NCI-H69 (cell line): ENCODE measurements at regions not wholly inside any gene's neighbourhood (a gene's known extent, or its start where the extent isn't known, plus 50 kb on each side); places are given as distances from the start of the nearest gene placed in this dataset.
"Not testable (repeated sequence)": the region's sequence is repeated elsewhere in the genome, so short reads cannot be mapped to it uniquely, and the experiment has no call there.

Experiments used
- DNase-seq: peaks from one replicate; lab custom pipeline; 2025; lab: John Stamatoyannopoulos, UW

DNA sequence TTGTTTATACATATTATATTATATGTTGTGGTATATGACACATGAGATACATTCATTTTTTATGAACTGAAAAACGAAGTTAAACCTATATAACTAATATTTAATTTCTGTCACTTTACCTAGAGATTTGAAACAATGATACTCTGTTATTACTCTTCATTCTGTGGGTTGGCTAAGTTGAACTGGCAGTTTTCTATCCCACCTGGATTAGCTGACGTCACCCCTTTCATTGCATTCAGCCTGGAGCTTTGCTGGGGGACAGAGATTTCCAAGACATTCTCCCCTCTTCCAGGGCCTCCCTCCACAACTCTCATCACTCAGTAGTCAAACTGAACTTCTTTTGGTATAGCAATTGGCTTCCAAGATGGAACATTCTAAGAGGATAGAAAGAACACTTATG is 309.2 kb upstream of the SATB1 start:
- no peak for DNase-seq

DNA sequence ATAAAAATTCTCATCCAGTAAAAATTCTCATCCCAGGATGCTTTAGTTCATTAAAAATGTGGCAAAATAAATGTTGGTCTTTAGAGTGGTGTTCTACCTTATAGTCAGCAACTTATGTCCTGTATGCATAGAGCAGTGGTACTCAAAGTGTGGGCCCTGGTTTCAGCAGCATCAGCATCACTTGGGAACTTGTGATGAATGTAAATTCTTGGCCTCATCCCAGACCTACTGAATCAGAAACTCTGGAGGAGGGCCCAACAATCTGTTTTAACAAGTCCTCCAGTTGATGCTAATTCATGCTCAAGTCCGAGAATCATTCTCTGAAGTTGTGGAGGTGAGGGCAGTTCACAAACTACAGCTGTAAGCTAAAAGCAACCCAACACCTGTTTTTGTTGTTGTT is 307.3 kb upstream of the SATB1 start:
- DNase-seq = no peak

DNA sequence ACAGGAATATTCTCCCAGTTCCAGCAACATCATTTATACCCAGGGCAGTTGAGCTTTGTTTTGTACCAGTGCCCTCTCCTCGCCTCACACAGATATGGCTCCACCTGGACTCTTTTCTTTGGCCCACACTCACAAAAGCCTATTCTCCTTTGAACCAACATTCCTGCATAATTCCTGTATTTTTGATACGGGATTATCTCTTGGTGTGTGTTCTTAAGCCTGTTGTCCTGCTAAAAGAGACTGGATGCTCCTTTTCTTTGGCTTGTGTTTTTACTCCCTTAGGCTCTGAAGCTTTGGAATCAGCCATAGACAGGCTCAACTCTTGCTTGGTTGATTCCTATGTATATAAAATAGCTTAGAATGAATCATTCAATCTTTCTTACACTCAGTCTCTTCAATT is 305.4 kb upstream of the SATB1 start:
- no peak for DNase-seq

DNA sequence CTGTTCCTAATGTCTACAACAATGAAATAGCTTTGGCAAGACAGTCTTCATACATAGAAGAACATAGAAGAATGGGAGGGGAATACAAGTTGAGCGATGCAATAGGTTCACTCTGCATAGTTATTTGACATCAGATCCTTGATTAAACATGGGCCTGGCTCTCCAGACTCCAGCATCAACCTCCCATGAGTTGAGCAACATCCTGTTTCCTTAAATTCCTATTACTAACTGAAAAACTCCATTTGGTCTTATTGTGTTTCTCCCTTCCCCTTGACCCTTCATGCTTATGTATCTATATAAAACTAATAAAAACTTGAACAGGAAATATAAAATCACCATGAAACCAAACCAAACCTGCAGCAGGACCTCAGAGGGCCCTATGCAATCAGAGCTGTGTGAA is 304.5 kb upstream of the SATB1 start:
- DNase-seq = no peak

DNA sequence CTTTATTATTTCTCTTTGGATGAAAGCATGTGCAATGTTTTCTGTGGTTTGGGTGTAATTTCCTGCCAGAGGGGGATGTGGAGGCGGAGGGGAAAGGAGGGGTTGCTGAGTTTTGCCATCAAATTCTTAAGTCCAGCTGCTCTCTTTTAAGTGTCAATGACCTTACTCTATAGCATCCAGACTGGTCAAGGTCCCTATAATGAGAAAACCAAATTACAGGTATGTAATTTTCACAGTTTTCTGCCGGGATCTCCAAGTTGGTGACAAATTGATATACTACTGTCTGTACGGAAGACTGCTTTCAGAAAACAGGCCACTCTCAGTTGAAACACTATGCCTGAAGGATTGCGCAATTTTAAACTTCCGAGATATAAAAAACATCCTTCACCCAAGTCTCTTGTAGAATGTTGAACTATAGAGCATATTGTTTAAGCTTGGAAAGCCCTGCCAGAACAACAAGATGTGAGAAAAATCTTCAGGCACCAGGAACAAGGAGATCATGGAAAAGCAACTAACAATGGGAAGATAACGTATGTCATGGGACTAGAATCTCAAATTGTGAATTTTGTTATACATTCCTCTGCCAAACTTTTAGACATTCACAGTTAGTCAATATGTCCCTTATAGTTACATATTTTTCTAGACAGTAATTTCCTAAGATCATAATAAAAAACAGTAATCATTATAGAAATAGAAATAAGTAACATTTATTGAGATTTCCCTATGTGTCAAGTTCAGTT is 300.7 kb upstream of the SATB1 start:
- DNase-seq = no peak

DNA sequence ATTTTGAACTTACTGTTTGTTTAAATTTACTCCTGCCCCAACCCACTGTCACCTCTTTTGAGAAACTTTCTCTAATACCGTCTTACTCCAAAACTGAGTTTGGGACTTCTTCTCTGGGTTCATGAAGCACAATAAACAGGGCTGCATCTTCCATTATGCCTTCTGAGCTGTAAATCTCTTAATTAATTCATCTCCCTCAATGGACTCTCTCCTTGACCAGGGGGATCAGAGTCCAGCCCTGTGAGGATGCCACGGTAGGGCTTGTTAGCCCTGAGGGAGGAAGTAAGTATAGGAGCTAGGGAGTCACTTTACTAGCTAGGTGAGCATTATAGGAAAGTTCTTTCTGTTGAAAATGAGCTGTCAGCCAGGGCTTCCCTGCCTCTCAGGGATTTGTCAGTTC is 299.3 kb upstream of the SATB1 start:
- no peak for DNase-seq

DNA sequence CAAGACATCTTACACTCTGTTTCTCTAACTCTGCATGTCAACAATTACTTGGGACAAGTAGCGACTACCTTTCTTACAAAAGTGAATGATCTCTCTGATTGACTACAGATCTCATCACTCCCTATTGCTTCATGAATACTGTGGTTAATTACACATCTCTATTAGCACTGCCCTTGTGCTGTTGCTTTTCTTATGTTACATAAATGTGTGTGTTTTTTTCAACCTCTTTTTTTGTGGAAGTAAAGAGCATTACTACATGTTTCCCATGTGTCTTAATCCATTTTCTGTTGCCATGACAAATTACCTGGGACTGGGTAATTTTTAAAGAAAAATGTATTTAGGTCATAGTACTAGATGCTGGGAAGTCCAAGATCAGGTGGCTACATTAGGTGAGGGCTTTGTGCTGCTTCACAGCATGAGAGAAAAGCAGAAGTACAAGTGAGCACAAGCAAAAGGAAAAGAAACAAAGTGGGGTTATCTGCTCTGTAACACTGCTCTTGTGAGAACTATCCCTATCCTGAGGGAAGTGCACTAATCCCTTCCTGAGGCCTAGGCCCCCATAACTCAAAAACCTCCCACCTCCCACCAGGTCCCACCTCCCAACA is 298.2 kb upstream of the SATB1 start:
- no peak for DNase-seq

DNA sequence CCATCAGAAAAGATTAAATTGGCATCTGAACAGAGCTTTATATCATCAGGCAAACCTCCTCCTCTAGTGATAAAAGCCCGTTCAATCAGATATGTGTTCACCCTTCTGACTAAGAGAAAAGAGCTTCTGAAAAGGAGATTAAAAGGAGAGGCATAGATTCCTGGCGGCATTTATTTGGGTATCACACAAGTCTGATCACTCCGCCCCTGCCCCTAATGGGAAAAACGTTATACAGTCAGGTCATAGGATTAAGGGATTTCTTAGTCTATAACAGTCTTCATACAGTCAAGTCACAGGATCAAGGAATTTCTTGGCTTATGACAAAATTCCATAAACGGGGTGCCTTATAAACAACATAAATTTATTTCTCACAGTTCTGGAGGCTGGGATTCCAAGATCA is 295.4 kb upstream of the SATB1 start:
- DNase-seq = no peak

DNA sequence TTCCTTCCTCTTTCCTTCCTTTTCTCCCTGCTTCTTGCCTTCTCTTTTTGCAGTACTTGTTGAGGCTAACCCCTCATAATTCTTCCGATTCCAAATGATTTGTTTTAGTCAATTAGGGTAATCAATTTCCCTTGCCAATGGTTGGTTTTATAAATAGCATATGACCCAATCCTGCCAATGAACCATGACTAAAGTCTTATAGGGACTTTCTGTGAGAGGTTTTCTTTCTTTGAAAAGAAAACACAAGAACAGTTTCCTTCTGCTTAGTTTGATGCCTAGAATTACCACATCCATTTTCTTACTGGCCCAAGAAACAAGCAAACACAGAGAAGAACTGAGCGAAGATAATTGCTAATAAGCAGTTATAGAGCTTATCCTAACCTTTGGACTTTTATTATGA is 292.5 kb upstream of the SATB1 start:
- no peak for DNase-seq

DNA sequence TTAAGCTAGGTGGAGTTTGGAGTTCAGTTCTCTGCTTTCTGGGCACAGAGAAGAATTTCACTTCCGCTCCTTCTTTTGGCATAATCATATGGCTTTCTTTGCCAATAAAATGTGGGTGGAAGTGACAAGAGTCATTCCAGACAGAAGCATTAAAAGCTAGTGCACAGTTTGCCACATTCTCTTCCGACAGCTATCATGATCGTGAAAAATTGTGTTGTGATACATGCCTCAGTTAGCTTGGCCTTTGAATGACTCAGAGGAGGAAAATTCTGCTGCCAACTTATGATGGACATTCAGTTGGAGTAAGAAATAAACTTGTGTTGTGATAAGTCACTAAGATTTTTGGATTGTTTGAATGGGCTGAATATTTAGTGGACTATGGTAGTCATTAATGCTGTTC is 291.7 kb upstream of the SATB1 start:
- DNase-seq = no peak

DNA sequence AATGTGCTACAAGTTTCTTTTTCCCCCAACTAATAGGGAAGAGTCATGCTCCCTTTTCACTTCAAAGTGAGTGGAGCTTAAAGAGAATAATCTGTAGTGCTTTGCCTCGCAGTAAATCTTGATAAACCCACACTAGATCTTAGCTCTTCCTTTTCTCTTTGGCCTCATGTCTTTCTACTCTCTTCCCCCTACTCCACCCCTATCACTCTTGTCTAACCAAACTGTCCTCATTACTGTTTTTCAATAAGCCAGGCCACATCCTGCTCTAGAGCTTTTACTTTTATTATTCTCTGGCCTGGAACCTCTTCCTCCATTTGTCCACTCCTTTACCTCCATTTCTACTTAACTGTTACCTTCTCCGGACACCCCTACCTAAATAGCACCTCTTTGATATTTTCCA is 291.0 kb upstream of the SATB1 start:
- no peak for DNase-seq

DNA sequence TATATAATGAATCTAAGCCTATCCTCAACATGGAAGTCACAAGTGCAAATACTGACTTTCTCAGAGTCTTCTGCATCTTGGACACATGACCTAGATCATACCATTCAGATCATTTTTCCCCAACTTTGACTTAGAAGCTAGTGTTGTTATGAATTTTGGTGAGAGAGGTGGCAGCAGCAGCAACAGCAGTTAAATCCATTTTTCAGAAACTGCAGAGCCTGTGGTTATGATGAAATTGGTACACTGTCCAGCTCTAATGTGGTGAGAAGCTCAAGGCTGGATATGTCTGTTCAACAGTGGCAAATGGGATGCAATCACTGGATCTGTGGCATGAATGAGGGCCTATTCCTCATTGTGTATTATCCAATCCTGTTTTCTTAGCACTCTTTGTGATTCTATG is 290.1 kb upstream of the SATB1 start:
- no peak for DNase-seq

DNA sequence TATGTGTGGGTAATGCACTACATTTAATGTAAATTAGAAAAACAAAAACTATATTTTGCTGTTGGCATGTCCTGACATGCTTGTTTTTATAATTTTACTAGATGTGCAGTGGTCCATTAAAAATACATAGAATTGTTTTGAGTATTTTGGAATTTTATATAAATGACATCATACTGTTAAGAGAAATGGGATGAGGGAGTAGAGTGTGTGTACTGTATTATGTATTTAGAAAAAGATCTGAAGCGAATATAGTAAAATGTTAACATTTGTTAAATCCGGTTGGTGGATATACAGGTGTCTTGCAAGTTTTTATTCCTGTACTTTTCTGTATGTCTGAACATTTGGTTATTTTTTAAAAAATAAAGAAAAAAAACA is 288.4 kb upstream of the SATB1 start:
- no peak for DNase-seq

DNA sequence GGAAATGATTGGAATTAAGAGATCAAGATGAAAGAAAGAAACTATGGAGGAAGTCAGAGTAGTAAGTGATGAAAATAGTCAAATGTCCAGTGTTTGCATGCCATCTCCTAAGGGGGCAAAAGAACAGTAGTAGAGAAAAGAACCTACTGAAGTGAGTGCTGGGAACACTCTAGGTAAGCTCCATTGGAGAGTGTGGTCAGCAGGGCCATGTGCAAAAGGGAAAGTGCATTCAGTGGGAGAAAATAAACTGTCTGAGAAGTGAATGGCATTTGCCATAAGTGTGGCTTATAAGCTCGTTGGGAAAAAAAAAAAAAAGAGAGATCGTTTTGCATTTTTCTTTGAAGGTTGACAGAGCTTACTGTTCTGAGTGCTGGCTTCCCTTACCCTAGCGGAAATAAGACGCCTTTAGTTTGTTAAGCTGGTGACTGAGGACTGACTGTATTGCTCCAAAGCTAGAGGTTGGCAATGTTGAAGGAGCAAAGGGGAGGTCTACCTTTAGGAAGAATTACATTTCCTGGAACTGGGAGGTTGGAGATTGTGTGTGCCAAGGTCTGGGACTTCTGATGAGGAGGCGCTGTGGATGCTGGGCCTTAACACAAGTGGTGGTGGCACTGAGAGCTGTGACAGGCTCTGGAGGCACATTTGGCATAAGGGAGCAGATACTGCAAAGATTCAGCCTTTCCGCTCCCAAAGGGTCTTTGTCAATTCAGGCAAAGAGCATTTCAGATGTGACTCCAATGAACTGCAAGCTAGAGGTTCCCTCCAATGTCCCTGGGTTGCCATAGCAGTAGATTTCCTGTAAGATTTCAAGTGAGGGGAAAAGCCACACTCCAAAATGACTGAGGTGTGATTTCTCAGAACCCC is 287.8 kb upstream of the SATB1 start:
- DNase-seq = no peak

DNA sequence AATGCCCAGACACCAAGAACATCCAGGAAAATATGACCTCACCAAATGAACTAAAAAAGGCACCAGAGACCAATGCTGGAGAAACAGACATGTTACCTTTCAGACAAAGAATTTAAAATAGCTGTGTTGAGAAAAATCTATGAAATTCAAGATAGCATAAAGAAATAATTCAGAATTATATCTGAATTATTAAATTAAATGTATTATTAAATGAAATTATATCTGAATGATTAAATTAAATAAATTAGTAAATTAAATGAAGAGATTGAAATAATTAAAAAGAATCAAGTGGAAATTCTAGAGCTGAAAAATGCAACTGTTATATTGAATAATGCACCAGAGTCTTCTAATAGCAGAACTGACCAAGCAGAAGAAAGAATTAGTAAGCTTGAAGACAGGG is 279.2 kb upstream of the SATB1 start:
- DNase-seq = no peak

DNA sequence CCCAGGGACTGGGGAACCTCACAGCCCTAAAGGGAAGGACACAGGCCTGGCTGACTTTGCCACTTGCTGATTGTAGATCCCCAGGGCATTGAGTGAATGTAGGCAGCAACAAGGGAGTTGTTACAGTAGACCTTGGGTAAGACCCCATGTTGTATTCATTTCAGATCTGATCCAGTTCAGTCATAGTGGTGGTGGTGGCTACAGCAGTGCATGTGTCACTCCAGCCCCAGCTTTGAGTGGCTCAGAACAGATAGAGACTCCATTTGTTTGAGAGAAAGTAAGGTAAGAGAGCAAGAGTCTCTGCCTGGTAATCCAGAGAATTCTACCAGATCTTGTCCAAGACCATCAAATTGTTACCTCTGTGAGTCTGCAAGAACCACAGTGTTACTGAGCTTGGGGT is 278.7 kb upstream of the SATB1 start:
- DNase-seq = no peak

DNA sequence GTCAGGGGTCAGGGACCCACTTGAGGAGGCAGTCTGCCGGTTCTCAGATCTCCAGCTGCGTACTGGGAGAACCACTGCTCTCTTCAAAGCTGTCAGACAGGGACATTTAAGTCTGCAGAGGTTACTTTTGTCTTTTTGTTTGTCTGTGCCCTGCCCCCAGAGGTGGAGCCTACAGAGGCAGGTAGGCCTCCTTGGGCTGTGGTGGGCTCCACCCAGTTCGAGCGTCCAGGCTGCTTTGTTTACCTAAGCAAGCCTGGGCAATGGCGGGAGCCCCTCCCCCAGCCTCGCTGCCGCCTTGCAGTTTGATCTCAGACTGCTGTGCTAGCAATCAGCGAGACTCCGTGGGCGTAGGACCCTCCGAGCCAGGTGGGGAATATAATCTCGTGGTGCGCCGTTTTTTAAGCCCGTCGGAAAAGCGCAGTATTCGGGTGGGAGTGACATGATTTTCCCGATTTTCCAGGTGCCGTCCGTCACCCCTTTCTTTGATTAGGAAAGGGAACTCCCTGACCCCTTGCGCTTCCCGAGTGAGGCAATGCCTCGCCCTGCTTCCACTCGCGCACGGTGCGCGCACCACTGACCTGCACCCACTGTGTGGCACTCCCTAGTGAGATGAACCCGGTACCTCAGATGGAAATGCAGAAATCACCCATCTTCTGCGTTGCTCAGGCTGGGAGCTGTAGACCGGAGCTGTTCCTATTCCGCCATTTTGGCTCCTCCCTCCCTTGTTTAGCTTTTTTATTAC is 268.6 kb upstream of the SATB1 start:
- not testable (repeated sequence) for DNase-seq

DNA sequence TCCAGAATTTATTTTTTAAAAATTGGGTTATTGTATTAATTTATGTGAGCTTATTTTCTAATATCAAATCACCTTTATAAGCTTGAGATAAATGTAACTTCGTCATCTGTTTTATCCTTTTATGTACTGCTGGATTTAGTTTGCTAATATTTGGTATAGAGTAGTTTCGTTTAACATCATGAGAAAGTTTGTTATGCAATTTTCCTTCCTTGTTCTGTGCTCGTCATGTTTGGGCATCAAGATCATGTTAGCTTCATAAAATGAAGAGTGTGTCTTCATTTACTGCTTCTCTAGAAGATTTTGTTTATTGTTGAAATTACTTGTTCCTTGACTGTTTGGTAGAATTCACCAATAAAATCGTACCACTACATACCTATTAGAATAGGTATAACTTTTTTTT is 262.1 kb upstream of the SATB1 start:
- DNase-seq = no peak

DNA sequence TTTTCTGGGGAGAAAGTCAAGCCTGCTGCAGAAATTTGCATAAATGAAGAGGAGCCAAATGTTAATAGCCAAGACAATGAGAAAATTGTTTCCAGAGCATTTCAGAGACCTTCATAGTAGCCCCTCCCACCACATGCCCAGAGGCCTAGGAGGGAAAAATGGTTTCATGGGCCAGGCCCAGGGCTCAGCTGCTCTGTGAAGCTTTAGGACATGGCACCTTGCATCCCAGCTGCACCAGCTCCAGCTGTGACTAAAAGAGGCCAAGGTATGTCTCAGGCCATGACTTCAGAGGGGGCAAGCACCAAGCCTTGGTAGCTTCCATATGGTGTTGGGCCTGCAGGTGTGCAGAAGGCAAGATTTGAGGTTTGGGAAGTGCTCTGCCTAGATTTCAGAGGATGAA is 258.8 kb upstream of the SATB1 start:
- DNase-seq = no peak

DNA sequence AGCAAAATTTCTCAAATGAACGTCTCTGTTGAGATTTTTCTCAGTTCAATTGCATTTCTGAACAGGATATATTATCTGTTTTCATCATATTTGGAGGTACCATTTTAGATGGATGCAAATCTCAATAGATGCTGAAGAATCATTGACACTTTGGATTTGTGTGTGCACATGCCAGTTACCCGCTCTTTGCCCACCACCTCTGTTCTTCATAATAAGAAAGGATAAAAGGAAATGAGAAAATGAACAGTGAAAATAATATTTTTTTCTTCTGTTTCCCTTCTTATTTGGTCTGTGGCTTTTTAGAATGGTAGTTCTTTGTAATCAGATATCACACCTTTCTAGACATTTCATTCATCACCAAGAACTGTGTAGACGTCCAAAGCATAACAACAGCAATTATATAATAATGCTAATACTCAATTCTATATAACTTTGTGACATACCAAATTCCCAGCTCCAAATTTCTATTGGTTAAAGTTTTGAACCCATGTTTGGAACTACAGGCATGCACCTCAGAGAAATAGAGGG is 256.7 kb upstream of the SATB1 start:
- DNase-seq = no peak

DNA sequence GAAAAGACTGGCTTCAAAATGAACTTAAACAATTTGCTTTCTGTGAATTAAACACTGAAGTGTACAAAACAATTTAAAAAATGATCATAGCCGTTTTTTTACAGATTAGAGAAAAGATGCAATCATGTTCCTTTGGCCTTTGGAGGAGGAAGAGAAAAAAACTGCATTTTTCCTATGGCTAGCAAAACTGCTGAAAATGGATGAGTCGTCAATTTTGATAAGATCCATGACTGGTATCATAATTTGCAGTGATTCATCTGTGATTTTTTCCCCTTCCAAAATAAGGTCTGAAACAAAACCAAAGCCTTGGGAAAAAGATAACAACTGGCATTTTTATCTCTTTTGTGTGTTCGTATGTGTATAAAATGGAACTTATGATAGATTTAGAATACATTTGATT is 255.6 kb upstream of the SATB1 start:
- DNase-seq = no peak

DNA sequence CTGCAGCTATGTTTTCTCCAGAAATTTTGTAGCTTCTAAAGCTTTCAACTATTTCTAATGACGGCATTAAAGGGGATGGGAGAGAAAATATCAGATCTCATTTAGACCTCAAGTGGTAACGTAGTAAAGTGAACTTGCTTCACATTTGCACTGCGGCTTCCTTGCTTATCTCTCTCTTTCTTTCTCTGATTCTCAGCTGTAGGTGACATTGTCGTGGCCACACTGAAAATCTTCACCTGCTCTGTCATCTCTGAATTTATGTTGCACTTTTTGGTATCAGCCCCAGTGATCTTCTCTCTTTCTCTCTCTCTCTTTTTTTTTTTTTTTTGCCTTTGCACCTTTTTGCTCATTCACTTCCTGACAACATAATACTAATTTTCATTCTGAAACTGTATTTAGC is 254.1 kb upstream of the SATB1 start:
- DNase-seq = no peak
